ENCODE measurements at regions not wholly inside any gene's neighbourhood (a gene's known extent, or its start where the extent isn't known, plus 50 kb on each side); places are given as distances from the start of the nearest gene placed in this dataset.

GRCh38 chr3:144645300-144645699 is 673.7 kb downstream of the DIPK2A start:
- TF ChIP-seq EZH2 (IDR thresholded peaks at IDR 0.05; ENCODE audit: low read depth), result no peak
- no peak for TF ChIP-seq CTCF (conservative IDR thresholded peaks at IDR 0.05)

Data from PC-9 (cell line).